ENCODE measurements at regions not wholly inside any gene's neighbourhood (a gene's known extent, or its start where the extent isn't known, plus 50 kb on each side); places are given as distances from the start of the nearest gene placed in this dataset.

DNA sequence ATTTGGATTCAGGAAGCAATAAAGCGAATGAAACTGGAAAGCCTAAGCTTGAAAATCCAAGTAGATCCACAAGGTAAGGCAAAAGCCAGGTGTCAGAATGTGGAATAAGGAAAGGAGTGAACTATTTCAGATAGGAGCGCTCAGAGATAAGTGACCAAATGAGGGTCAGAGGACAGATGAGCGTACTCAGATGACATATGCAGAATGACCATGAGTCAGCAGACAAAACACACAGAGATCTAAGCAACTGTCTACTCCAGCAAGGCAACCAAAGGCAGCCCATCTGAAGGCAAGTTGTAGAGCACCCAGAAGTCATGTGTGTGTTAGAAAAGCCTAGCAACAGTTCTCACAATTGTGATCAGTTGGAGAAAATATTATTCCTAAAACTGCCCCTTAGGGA lies 548.4 kb upstream of the FSHR start:
- no peak for ATAC-seq
- RAD21 ChIA-PET (ENCODE audit: low non-redundant PET in 1 of 2, low total read pairs in 2 of 2, uncharacterized antibody in 2 of 2, unreplicated experiment in 2 of 2): no interaction called here
- H3K9ac ChIP-seq (ENCODE audit: low read length): no peak overlapping the region
- H3K9me3 ChIP-seq (ENCODE audit: control insufficient read depth in 1 of 2, insufficient read depth in 1 of 2, low read depth in 1 of 2, low read length in 2 of 2): 0 out of 4 replicates have a peak, but pooled peaks cover 2 to 3% of the 10 kb centered on the region in 2 experiments
- no peaks in the 10 kb centered on the region for H3K36me3 ChIP-seq (ENCODE audit: control insufficient read depth in 1 of 2, insufficient read depth in 2 of 2, low read length in 2 of 2)
- H3K4me1 ChIP-seq (ENCODE audit: control insufficient read depth in 1 of 2, insufficient read depth in 2 of 2, low read length in 2 of 2): no peaks in the 10 kb centered on the region
- BruUV-seq (replicated peaks): no TSS peak
- TF ChIP-seq, protein P1, sequence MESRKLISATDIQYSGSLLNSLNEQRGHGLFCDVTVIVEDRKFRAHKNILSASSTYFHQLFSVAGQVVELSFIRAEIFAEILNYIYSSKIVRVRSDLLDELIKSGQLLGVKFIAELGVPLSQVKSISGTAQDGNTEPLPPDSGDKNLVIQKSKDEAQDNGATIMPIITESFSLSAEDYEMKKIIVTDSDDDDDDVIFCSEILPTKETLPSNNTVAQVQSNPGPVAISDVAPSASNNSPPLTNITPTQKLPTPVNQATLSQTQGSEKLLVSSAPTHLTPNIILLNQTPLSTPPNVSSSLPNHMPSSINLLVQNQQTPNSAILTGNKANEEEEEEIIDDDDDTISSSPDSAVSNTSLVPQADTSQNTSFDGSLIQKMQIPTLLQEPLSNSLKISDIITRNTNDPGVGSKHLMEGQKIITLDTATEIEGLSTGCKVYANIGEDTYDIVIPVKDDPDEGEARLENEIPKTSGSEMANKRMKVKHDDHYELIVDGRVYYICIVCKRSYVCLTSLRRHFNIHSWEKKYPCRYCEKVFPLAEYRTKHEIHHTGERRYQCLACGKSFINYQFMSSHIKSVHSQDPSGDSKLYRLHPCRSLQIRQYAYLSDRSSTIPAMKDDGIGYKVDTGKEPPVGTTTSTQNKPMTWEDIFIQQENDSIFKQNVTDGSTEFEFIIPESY (IDR thresholded peaks at IDR 0.05; ENCODE audit: extremely low read depth, insufficient replicate concordance, low read length): no peak
- TF ChIP-seq, protein P2, sequence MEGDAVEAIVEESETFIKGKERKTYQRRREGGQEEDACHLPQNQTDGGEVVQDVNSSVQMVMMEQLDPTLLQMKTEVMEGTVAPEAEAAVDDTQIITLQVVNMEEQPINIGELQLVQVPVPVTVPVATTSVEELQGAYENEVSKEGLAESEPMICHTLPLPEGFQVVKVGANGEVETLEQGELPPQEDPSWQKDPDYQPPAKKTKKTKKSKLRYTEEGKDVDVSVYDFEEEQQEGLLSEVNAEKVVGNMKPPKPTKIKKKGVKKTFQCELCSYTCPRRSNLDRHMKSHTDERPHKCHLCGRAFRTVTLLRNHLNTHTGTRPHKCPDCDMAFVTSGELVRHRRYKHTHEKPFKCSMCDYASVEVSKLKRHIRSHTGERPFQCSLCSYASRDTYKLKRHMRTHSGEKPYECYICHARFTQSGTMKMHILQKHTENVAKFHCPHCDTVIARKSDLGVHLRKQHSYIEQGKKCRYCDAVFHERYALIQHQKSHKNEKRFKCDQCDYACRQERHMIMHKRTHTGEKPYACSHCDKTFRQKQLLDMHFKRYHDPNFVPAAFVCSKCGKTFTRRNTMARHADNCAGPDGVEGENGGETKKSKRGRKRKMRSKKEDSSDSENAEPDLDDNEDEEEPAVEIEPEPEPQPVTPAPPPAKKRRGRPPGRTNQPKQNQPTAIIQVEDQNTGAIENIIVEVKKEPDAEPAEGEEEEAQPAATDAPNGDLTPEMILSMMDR (IDR thresholded peaks at IDR 0.05 in 2 of 3, conservative IDR thresholded peaks at IDR 0.05 in 1 of 3; ENCODE audit: borderline replicate concordance in 1 of 3, insufficient read depth in 1 of 3, low read depth in 2 of 3, low read length in 2 of 3): no peak
- TF ChIP-seq, protein P3, sequence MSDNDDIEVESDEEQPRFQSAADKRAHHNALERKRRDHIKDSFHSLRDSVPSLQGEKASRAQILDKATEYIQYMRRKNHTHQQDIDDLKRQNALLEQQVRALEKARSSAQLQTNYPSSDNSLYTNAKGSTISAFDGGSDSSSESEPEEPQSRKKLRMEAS (IDR thresholded peaks at IDR 0.05): no peak
- H4K20me1 ChIP-seq (ENCODE audit: insufficient read depth): no peaks in the 10 kb centered on the region
- POLR2A ChIA-PET: no interaction called here
- H3K27ac ChIP-seq (ENCODE audit: low read depth, low read length): no peak overlapping the region
- H3K4me2 ChIP-seq (ENCODE audit: low read length): no peak overlapping the region
- H3K9me2 ChIP-seq (ENCODE audit: insufficient read depth): no peaks in the 10 kb centered on the region
- no peak for DNase-seq (ENCODE audit: low read depth, low spot score)
- H3K27me3 ChIP-seq (ENCODE audit: insufficient read depth, low read length): no peaks in the 10 kb centered on the region
- H3K4me3 ChIP-seq (replicated peaks in 1 of 2; ENCODE audit: low read depth in 1 of 2, low read length in 2 of 2): no peak overlapping the region
- no peak overlapping the region for H2AFZ ChIP-seq (ENCODE audit: low read depth, low read length, poor library complexity, severe bottlenecking)
- intact Hi-C loops (cut with micrococcal nuclease): no loop called here
- CTCF ChIA-PET: no interaction called here
- no peaks in the 10 kb centered on the region for H3K79me2 ChIP-seq (ENCODE audit: insufficient read depth, low read length)

DNA sequence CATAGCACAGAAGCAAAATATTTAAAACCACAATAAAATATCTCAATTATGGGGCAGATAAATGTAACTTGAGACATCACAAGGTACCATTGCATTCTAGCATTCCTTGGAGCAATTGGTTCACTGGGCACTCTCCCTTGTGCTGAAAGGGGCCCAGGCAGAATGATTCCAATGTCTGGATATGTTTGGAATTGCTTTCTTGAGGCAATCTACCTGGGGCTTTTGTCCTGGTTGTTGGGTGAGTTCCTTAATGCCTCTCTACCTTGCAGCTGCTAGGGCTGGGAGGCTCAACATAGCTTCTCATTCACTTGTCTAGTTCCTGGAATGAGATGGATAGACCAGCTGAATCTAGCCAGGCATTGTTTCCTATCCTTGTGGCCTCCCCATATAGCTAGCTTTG lies 539.6 kb upstream of the FSHR start:
- no peak overlapping the region for H3K9ac ChIP-seq (ENCODE audit: low read length)
- no peaks in the 10 kb centered on the region for H3K79me2 ChIP-seq (ENCODE audit: insufficient read depth, low read length)
- DNase-seq (ENCODE audit: low read depth, low spot score) (no peak), ATAC-seq (no peak)
- no peak overlapping the region for H3K4me2 ChIP-seq (ENCODE audit: low read length)
- ChIA-PET POLR2A (no interaction called here), RAD21 (ENCODE audit: low non-redundant PET in 1 of 2, low total read pairs in 2 of 2, uncharacterized antibody in 2 of 2, unreplicated experiment in 2 of 2) (no interaction called here), CTCF (no interaction called here)
- no peaks in the 10 kb centered on the region for H3K27me3 ChIP-seq (ENCODE audit: insufficient read depth, low read length)
- H2AFZ ChIP-seq (ENCODE audit: low read depth, low read length, poor library complexity, severe bottlenecking): no peak overlapping the region
- TF ChIP-seq, protein P3 (IDR thresholded peaks at IDR 0.05): no peak
- TF ChIP-seq SP1 (IDR thresholded peaks at IDR 0.05; ENCODE audit: low read depth): no peak
- no peak for TF ChIP-seq CEBPB (IDR thresholded peaks at IDR 0.05; ENCODE audit: low read depth)
- TF ChIP-seq, protein P2 (IDR thresholded peaks at IDR 0.05 in 2 of 3, conservative IDR thresholded peaks at IDR 0.05 in 1 of 3; ENCODE audit: borderline replicate concordance in 1 of 3, insufficient read depth in 1 of 3, low read depth in 2 of 3, low read length in 2 of 3): no peak
- TF ChIP-seq SRF (IDR thresholded peaks at IDR 0.05; ENCODE audit: low read depth): no peak
- no peak for TF ChIP-seq EGR1 (IDR thresholded peaks at IDR 0.05; ENCODE audit: low read depth)
- no peaks in the 10 kb centered on the region for H3K36me3 ChIP-seq (ENCODE audit: control insufficient read depth in 1 of 2, insufficient read depth in 2 of 2, low read length in 2 of 2)
- H3K9me2 ChIP-seq (ENCODE audit: insufficient read depth): no peaks in the 10 kb centered on the region
- BruUV-seq (replicated peaks): no TSS peak
- no peaks in the 10 kb centered on the region; a peak in 2 of 4 replicates for H3K9me3 ChIP-seq (ENCODE audit: control insufficient read depth in 1 of 2, insufficient read depth in 1 of 2, low read depth in 1 of 2, low read length in 2 of 2)
- no peaks in the 10 kb centered on the region for H3K4me1 ChIP-seq (ENCODE audit: control insufficient read depth in 1 of 2, insufficient read depth in 2 of 2, low read length in 2 of 2)
- intact Hi-C loops (cut with micrococcal nuclease): no loop called here
- H3K4me3 ChIP-seq (replicated peaks in 1 of 2; ENCODE audit: low read depth in 1 of 2, low read length in 2 of 2): no peak overlapping the region
- H4K20me1 ChIP-seq (ENCODE audit: insufficient read depth): no peaks in the 10 kb centered on the region
- no peak overlapping the region for H3K27ac ChIP-seq (ENCODE audit: low read depth, low read length)
